Stimulated activated CD4-positive, alpha-beta T cell treated with anti-CD3 and anti-CD28 coated beads, Interleukin-12 subunit alpha, Interleukin-12 subunit beta, amount 100 ng/mL, for 48 hours (primary cell): ENCODE measurements at regions not wholly inside any gene's neighbourhood (a gene's known extent, or its start where the extent isn't known, plus 50 kb on each side); places are given as distances from the start of the nearest gene placed in this dataset.
"Not testable (repeated sequence)": the region's sequence is repeated elsewhere in the genome, so short reads cannot be mapped to it uniquely, and the experiment has no call there.

Experiments used
- DNase-seq, 3 donors: peaks; one replicate each; pipeline ENCODE4 v3.0.0-alpha.2; 2020; ENCODE audit warnings: low read depth in 2 of 3, low spot score in 1 of 3

- no peak for DNase-seq
Measured at GRCh38 chr6:44037847-44038542, 89.3 kb downstream of the MRPL14 start.

GRCh38 chr6:44037276-44037675 lies 90.0 kb downstream of the MRPL14 start:
- not testable (repeated sequence) for DNase-seq

- DNase-seq = no peak
Measured at GRCh38 chr6:44036699-44037101, 90.6 kb downstream of the MRPL14 start.

- DNase-seq = no peak
Measured at GRCh38 chr6:44036196-44036595, 91.1 kb downstream of the MRPL14 start.

- DNase-seq = no peak
Measured at GRCh38 chr6:44035621-44036020, 91.6 kb downstream of the MRPL14 start.

- DNase-seq = no peak
Measured at GRCh38 chr6:44034931-44035345, 92.3 kb downstream of the MRPL14 start.

- DNase-seq = no peak
Measured at GRCh38 chr6:44034391-44034861, 92.8 kb downstream of the MRPL14 start.

GRCh38 chr6:44030812-44031454 lies 96.3 kb downstream of the MRPL14 start:
- DNase-seq = no peak

- DNase-seq = no peak
Measured at GRCh38 chr6:44029444-44030185, 97.6 kb downstream of the MRPL14 start.

GRCh38 chr6:44028789-44029310 lies 98.4 kb downstream of the MRPL14 start:
- no peak for DNase-seq

- DNase-seq = no peak
Measured at GRCh38 chr6:44025226-44025625, 102.0 kb downstream of the MRPL14 start.

- no peak for DNase-seq
Measured at GRCh38 chr6:44024574-44025219, 102.6 kb downstream of the MRPL14 start.

GRCh38 chr6:44023586-44024454 lies 103.4 kb downstream of the MRPL14 start:
- no peak for DNase-seq

GRCh38 chr6:44022671-44023352 lies 104.4 kb downstream of the MRPL14 start:
- no peak for DNase-seq

GRCh38 chr6:44022296-44022661 lies 105.0 kb downstream of the MRPL14 start:
- no peak for DNase-seq

- DNase-seq = no peak
Measured at GRCh38 chr6:44021589-44022295, 105.5 kb downstream of the MRPL14 start.

GRCh38 chr6:44020664-44021425 lies 106.4 kb downstream of the MRPL14 start:
- no peak for DNase-seq

GRCh38 chr6:44020148-44020547 lies 107.1 kb downstream of the MRPL14 start:
- DNase-seq = no peak
